Right lung (tissue), 2 donors: ENCODE measurements at regions not wholly inside any gene's neighbourhood (a gene's known extent, or its start where the extent isn't known, plus 50 kb on each side); places are given as distances from the start of the nearest gene placed in this dataset.
A peak's percentile ranks its signal among the peaks of the same experiment; 100 is the strongest.
"Not testable (repeated sequence)": the region's sequence is repeated elsewhere in the genome, so short reads cannot be mapped to it uniquely, and the experiment has no call there.

Source experiments
- DNase-seq, 2 donors: peaks; one replicate each; pipeline ENCODE4 v3.0.0-alpha.2; 2013

GRCh38 chr11:43130616-43131015 lies 181.2 kb upstream of the API5 start:
- peak in 1 of 2 donors; percentile 2 for DNase-seq

DNA sequence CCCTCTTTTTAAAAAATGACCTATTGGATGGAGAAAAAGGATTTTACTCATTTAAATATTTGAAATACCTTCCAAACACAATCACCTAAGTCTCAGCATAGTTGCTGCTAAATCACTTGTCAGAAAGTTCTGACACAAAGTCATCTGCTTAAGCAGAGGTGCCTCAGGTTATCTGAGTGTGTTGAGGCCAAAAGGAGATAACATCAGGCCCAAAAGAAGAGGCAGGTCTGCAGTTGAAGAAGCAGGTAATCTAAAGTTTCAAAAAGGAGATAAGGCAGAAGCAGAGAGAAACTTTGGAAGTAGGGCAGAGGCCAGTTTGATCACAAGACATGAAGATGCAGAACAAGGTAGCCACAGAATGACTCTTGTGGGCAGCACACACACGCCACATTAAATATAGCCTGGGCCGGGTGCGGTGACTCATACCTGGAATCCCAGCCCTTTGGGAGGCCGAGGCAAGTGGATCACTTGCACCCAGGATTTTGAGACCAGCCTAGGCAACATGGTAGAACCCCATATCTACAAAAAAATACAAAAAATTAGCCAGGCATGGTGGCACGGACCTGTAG lies 175.7 kb upstream of the API5 start:
- no peak for DNase-seq

DNA sequence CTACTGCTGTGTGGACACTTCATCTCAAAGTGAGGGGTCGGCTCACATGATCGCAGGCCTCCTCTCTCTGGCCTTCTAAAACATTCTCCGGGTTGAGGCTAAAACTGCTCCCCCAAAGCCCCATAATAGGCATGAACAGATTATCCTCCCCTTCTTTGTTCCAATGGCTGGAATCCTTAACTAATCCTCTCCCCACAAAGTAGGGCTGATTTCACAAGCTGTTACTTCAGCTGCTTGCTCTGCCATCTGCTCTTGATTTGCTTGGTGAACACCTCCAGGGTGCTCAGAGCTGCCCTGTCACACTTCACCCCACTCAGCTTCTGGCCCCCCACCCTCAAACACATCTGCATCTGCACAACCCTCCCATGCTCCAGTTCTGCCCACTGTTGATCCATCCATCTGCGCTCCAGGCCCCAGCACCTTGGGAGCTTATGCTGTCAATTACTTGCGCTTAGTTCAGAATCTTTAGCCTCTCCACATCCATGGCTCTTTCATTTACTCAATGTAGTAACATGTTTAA lies 173.1 kb upstream of the API5 start:
- DNase-seq: no peak

- no peak for DNase-seq
Measured at GRCh38 chr11:43145653-43146052, 166.1 kb upstream of the API5 start.

DNA sequence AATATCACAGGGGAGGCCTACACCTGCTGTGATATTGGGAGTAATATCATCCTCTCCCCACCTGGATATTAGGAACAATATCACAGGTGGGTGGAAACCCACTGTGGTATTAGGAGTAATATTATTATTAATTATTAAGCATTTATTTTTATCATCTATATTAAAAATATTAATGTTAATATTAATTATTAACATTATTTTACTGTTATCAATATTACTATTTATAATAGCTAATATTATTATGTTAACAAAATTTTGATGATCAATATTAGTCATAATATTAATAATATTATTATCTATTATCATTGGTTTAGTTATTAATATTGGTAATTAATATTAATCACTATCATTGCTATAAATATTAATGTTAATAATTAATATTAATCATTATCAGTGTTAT lies 161.1 kb upstream of the API5 start:
- DNase-seq: no peak

DNA sequence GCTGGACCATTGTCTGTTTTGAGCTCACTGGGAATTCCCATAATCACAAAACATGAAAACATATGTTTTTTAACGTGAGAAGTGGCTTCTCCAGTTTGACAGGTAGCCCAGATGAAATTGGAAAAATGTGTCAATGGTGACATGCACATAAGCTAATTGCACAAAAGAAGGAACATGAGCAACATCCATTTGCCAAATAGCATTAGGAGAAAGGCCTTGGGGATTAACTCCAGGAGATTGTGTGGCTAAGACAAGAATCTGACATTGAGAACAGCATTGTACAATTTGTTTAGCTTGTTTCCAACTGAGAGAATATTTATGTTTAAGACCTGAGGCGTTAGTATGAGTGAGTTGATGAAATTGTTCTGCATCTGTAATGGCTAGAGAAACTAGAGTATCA lies 147.0 kb upstream of the API5 start:
- no peak for DNase-seq

GRCh38 chr11:43165393-43165792 lies 146.4 kb upstream of the API5 start:
- DNase-seq: not testable (repeated sequence)

- not testable (repeated sequence) for DNase-seq
Measured at GRCh38 chr11:43168241-43168640, 143.6 kb upstream of the API5 start.

- DNase-seq: no peak
Measured at GRCh38 chr11:43172477-43172876, 139.3 kb upstream of the API5 start.

DNA sequence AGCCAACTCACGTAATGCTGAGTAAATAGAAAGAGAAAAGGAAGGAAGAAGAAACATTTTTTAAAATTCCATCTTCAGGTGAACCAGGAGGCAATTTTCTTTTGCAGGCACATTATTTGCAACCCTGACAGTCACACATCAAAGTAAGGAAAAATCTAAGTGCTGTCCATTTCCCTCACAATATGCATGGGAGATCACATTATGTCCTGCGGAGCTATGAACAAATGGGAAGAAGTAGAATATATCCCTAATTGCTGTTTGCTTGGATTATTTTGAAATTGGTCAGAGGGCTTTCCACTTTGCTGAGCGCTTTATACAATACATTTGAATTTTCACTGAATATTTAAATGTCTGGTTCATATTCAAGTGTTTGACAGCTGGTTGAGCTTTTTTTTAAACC lies 133.8 kb upstream of the API5 start:
- no peak for DNase-seq

DNA sequence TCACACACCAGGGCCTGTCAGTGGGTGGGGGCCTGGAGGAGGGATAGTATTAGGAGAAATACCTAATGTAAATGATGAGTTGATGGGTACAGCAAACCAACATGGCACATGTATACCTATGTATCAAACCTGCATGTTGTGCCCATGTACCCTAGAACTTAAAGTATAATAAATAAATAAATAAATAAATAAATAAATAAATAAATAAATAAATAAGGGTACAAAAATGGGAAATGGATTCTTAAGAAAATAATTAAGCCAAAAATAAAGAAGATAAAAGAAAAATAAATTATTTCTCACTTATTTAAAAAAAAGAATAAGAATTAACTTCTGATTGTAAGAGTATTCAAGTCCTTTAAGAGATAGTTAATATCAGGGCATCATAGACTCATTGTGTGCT lies 117.3 kb upstream of the API5 start:
- not testable (repeated sequence) for DNase-seq

DNA sequence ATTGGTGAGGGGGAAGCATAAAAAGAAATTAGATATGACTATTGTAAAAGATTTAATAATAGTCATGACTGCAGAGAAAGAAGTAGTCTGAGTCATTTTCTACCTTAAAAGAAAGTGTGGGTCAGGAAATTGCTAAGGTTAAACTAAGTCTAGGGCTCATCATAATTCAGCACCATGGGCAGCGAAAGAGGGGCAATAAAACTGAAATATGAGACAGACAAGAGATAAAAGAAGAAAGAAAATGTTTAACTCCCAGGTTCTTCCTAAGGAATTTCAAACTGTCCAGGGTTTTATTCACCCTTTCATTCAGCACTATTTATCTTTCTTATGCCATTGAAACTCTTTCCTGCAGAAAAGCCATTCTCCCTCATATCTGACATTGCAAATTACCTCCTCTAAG lies 114.4 kb upstream of the API5 start:
- no peak for DNase-seq

DNA sequence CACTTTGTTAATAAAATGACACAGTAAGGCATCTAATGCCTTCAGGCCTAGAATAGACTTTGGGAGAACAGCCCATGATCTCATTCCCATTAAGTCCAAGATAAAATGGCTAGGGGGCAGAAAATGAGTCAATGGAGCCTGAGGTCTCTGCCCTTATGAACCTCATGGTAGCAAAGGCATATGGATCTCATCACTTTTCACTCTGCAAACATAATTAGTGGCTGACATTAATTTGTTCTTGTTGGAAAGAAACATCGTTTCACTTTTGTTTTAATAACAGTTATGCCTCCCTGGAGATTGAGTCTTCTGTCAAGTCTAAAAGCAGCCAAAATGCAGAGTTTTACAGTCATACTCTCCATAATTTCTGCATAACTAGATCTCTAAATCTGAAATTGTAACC lies 111.8 kb upstream of the API5 start:
- DNase-seq: no peak

DNA sequence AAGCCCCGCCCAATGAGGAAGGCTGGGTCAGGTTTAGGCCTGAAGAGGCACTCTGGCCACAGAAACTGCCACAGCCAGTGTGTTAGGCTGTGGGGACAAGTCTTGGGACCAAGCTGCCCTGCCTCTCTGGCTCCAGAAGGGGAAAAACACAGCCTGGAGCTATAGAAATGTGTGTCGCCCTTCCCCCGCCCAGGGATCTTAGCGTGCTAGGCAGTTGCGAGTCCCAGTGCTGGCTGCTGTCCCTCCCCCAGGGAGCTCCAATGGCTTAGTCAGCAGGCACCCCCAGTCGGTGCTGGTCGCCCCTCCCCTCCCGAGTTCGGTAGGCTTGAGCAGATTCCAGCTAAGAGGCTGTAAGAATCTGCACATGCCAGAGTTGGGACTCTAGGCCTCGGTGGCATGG lies 99.5 kb upstream of the API5 start:
- no peak for DNase-seq

GRCh38 chr11:43214471-43214870 lies 97.3 kb upstream of the API5 start:
- DNase-seq: no peak

DNA sequence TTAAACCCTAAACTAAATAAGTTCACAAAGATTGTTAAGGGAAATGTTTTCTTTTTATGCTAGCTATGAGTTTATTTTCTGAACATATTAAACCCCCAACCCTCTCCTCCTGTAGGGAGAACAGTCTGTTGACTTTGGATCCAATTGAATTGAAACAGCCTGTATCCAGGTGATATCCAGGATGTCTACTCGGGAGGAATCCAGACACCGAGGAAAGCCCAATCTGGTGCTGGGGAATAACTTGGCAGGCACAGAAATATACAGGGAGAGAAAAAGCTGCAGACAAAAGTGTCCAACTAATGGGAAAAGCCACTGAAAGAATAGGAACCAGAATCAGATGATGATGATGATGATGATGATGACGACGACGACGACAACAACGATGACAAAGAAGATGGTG lies 93.9 kb upstream of the API5 start:
- no peak for DNase-seq

GRCh38 chr11:43222215-43222614 lies 89.6 kb upstream of the API5 start:
- no peak for DNase-seq

DNA sequence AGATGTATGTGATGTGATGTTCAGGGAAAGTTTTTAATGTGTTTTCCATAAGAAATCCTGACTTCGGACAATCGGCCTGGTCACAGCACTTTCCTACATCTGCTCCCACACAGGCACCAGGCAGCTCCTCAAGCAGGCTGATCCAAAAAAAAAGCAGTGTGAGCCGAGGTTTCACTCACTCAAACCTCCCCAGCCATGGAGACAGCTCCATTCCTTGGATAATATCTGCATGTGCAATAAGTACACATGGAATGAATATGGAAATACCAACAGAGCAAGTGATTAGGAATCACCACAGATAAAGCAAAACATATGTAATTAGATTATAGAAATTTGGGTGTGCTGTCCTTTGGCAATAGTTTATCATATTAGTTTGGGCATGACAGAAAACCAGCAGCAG lies 88.8 kb upstream of the API5 start:
- DNase-seq: no peak

DNA sequence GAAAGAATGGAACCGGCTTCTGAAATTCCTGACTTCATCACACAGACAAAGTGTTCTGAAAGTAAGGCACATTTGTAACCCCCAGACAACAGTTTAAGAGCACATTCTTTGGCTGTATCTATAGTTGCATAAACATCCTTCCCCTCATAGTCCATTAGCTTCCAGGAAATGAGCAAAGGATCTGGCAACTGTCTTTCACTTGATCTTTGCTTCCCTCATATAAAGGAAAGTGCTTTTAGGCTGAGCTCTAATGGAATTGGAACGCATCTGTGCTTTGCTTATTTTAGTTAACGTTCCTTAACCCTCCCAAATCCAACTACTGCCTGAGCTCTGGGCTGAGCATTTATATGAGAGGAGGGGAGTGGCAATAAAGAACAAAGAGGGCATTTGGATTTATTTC lies 76.9 kb upstream of the API5 start:
- DNase-seq: peak; percentile 59 to 70

DNA sequence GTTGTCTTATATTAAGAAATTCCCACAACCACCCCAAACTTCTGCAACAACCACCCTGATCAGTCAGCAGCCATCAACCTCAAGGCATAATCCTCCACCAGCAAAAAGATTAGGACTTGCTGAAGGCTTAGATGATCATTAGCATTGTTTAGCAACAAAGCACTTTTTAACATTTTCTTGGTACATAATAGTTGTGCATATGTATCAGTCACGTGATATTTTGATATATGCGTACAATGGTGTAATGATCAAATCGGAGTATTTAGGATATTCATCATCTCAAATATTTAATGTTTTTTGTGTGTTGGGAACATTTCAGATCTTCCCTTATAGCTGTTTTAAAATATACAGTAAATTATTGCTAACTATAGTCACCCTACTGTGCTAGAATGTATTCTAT lies 73.5 kb upstream of the API5 start:
- no peak for DNase-seq

- DNase-seq: no peak
Measured at GRCh38 chr11:43239791-43240190, 72.0 kb upstream of the API5 start.

GRCh38 chr11:43242401-43242800 lies 69.4 kb upstream of the API5 start:
- peak; percentile 55 to 60 for DNase-seq

DNA sequence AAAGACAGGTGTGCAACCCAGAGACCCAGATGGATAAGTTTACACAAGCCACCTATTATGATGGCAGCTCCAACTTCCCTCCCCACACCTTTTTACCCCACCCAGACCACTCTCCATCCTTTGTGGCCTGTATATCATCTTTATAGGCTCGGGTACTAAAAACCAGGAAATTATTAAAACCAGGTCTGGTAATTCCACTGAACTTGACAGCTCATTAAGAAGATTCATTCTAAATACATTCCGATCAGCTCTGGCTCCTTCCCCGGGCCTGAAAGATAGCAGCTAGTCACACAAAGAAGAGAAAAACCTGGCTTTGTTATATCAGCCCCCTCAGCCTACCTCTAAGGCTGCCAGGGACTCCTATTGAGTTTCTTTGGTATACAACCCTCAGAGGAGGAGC lies 67.9 kb upstream of the API5 start:
- no peak for DNase-seq

DNA sequence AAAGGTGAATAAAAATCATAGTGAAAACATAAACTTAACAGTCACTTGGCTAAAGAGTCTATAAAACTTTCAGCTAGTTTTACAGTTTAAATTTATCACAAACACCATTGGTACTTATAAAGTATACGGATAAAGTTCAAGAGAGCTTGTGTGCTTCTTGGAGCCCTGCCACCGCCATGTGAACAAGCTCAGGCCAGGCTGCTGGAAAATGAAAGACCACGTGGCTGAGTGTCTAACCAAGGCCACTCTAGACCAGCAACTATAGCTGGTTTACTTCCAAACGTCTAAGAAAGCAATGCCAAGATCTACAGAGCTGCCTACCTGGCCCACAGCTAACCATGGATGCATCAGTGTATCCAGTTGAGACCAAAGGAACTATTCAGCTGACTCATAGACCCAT lies 66.3 kb upstream of the API5 start:
- DNase-seq: peak; percentile 49 to 58

DNA sequence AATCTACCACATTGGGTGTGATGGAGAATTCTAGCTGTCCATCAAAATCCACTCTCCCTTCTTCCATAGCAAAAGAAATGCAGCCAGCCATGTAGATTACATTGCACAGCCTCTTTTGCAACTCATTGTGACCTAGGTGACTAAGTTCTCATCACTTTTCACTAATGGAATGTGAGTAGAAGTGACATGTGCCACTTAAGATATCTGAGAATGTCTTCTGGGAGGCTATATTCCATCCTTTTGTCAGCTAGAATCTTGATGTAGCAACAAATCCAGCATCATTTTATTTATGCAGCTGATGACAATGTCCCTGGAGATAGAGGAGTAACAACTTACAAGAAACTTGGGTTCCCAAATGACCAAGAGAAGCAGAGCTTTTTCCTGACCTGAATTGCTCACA lies 61.5 kb upstream of the API5 start:
- DNase-seq: no peak
